Ureter (tissue), 1 donor: ENCODE measurements at regions not wholly inside any gene's neighbourhood (a gene's known extent, or its start where the extent isn't known, plus 50 kb on each side); places are given as distances from the start of the nearest gene placed in this dataset.
A peak's percentile ranks its signal among the peaks of the same experiment; 100 is the strongest.
"Not testable (repeated sequence)": the region's sequence is repeated elsewhere in the genome, so short reads cannot be mapped to it uniquely, and the experiment has no call there.

Experiments used
- DNase-seq: peaks from one replicate; pipeline ENCODE4 v3.0.0-alpha.2; 2020; ENCODE audit warnings: low spot score
- donor health status: DM: yes; HTN: yes; CAD: no.

DNA sequence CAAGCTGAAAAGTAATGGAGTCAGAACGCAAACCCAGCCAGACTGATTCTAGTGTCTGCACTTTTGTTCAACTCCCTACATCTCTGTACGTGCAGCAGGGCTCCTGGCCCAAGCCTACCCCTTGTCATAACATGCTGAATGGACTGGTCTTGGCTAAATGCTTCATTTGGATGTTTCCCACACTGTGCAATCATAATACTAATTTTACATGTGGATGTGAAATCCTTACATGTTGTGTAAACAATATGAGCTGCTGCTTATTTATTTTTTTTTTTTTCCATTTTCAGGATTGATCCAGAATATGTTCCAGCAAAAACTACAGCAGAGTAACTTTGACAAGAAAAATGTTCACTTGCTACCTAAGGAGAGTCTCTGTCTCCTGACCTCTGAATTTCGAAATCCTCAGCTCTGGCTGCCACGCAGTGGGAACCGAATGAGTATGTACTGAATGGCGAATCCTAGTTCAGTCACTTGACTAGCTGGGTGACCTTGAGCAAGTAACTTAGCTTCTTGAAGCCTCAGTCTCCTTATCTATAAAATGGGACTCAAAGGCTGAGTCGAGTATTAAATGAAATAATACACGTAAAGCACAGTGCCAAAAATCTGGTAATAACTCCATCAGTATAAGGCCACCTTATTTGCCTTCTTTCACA is 133.4 kb downstream of the EHF start:
- DNase-seq, result no peak

GRCh38 chr11:34750692-34751405 is 130.0 kb downstream of the EHF start:
- no peak for DNase-seq

DNA sequence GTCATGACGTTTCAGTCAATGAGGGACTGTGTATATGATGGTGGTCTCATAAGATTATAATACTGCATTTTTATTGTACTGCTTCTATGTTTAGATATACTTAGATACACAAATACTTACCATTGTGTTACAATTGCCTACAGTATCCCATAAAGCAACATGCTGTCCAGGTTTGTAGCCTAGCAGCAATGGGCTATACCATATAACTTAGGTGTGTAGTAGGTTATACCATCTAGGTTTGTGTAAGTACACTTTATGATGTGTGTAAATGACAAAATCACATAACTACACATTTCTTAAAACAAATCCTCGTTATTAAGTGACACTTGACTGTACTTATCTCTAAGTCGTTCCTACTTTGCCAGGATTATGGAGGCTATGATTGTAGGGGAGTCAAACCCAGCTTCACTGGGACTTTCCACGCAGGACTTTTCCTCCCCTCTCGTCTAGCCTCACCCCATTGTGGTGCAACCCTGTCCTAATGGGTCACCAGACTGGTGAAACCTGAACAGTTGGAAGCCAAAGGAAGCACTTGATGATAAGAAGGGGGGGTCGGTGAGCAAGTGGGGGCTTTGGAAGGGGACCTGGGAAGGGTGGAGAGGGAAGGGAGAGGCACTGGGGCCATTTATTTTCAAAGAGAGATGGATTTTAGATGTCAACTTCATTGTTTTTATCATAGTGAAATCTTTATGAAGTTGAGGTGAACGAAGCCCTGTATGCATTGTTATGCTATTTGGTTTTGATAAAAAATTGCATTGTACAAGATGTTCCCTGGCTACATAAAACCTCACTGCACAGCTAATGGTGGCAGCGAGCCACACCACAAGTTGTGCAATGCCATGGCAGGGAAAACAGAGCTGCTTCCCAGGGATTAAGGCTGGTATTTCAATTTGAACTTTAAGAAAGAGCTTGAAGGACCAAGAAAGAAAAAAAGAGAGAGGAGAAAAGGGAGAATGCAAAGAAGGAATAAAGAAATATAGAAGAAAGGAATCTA is 129.1 kb downstream of the EHF start:
- peak; percentile 79 for DNase-seq

GRCh38 chr11:34748036-34748435 is 127.1 kb downstream of the EHF start:
- DNase-seq, result no peak

DNA sequence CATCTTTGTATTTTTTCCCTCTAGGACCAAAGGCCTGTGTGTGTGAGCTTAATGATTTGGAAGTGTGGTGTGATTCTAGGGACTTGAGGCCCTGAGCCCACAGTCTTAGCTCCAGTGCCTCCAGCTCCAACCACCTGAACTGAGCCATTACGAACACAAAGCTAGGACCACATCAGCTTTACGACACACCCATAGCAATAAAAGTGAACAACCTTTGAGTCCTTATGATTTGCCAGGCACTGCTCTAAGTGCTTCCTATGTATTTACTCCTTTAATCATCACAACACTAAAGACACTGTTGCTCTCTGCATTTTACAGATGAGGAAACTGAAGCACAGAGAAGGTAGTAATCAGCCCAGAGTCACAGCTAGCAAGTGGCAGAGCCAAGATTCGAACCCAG is 126.4 kb downstream of the EHF start:
- no peak for DNase-seq

- no peak for DNase-seq
Measured at GRCh38 chr11:34745195-34745594, 124.3 kb downstream of the EHF start.

- no peak for DNase-seq
Measured at GRCh38 chr11:34744511-34744910, 123.6 kb downstream of the EHF start.

DNA sequence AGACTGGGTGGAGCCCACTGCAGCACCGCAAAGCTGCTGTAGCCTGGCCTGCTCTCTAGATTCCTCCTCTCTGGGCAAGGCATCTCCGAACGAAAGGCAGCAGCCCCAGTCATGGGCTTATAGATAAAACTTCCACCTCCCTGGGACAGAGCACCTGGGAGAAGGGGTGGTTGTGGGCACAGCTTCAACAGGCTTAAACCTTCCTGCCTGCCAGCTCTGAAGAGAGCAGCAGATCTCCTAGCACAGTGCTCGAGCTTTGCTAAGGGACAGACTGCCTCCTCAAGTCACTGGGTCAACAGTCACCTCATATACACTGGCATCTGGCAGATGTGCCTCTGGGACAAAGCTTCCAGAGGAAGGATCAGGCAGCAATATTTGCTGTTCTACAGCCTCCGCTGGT is 117.3 kb downstream of the EHF start:
- DNase-seq, result no peak

- no peak for DNase-seq
Measured at GRCh38 chr11:34732831-34733230, 111.9 kb downstream of the EHF start.

DNA sequence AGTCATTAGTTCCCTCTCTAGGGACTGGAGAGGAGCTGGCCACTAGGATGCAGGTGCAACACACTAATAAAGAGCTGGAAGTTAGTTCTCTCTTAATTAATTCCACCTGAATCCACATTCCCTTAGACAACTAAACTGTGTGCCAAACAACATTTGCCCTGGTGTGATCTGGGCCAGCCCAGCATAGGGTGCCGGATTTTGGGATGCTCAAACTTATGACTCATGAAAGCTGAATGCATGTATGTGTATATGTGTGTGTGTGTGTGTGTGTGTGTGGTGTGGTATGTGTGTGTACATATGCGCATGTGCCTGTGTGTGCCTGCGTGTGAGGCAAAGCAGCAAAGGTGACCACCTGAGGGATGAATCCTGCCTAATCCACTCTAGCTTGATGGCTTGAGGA is 110.7 kb downstream of the EHF start:
- no peak for DNase-seq

- DNase-seq, result no peak
Measured at GRCh38 chr11:34730544-34731295, 109.8 kb downstream of the EHF start.

- DNase-seq, result no peak
Measured at GRCh38 chr11:34728609-34729008, 107.7 kb downstream of the EHF start.

GRCh38 chr11:34727228-34727737 is 106.4 kb downstream of the EHF start:
- no peak for DNase-seq

DNA sequence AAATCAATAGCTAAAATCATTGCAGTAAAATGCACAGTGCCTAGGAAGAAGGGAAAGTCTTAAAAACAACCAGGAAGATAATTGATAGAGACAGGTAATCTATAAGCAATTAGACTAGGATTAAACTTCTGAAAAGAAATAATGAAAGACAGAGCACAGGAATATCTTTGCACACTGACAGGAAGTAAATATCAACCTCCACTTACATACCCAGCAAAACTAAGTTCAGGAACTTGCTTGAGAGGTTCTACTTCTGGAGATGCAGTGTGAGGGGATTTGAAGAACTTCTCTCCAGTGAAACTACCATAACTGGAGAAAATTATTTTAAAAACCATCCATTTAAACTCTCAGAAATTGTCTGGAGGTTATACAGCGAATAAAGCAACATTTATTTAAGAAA is 104.1 kb downstream of the EHF start:
- no peak for DNase-seq

- DNase-seq, result no peak
Measured at GRCh38 chr11:34721646-34722045, 100.8 kb downstream of the EHF start.

DNA sequence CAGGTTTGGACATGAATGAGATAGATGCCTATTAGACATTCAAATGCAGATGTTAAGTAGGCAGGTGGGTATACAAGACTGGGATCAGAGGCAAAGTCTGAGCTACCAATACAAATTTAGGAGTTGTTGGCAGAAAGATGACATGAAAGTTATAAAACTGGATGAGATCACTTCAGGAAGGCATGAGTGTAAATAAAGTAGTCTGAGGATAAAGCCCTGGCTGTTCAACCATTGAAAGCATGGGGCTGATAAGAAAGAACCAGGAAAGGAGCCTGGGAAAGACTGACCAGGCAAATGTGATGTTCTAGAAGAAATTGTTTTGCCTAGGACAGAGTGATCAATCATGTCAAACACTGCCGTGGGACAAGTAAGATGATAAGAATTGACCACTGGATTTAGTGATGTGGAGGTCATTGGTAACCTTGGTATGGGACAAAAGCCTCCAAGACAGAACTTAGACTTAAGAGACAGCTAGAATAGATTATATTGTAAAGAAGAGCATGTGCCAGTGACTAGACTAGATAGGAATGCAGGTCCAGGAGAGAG is 98.5 kb downstream of the EHF start:
- no peak for DNase-seq

DNA sequence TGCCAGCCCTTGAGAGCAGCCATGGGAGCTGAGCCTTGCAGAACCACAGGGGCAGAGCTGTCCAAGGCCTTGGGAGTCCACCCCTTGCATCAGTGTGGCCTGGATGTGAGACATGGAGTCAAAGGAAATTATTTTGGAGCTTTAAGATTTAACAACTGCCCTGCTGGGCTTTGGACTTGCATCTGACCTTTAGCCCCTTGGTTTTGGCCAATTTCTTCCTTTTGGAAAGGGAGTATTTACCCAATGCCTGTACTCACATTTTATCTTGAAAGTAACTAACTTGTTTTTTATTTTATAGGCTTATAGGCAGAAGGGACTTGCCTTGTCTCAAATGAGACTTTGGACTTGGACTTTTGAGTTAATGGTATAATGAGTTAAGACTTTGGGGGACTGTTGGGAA is 92.7 kb downstream of the EHF start:
- DNase-seq, result not testable (repeated sequence)
